HTR-8/SVneo (cell line): ENCODE measurements at regions not wholly inside any gene's neighbourhood (a gene's known extent, or its start where the extent isn't known, plus 50 kb on each side); places are given as distances from the start of the nearest gene placed in this dataset.
"Not testable (repeated sequence)": the region's sequence is repeated elsewhere in the genome, so short reads cannot be mapped to it uniquely, and the experiment has no call there.

Experiments
- DNase-seq: peaks from one replicate; pipeline ENCODE4 v3.0.0; 2011; ENCODE audit warnings: low spot score, mixed read lengths; ENCODE audit not compliant: insufficient read length
- FAIRE-seq: peaks from 2 replicates; lab custom pipeline; 2011; peaks lifted over from hg19 to GRCh38; lab: Jason Lieb, UNC

GRCh38 chr4:132076829-132077228, 1072.3 kb upstream of the PCDH10 start:
- DNase-seq, result no peak
- no peak for FAIRE-seq

GRCh38 chr4:132085105-132085504, 1064.0 kb upstream of the PCDH10 start:
- no peak for FAIRE-seq
- no peak for DNase-seq

GRCh38 chr4:132094017-132094416, 1055.1 kb upstream of the PCDH10 start:
- FAIRE-seq, result no peak

GRCh38 chr4:132097041-132097440, 1052.1 kb upstream of the PCDH10 start:
- DNase-seq (no peak), FAIRE-seq (no peak)

More at GRCh38 chr4:132094017-132094416, 1055.1 kb upstream of the PCDH10 start:
- DNase-seq, result no peak

GRCh38 chr4:132101526-132101925, 1047.6 kb upstream of the PCDH10 start:
- DNase-seq, result no peak
- FAIRE-seq, result no peak

GRCh38 chr4:132108784-132109183, 1040.3 kb upstream of the PCDH10 start:
- DNase-seq (peak; percentile 3), FAIRE-seq (no peak)

GRCh38 chr4:132114885-132115284, 1034.2 kb upstream of the PCDH10 start:
- DNase-seq (no peak), FAIRE-seq (no peak)

GRCh38 chr4:132122741-132123140, 1026.4 kb upstream of the PCDH10 start:
- not testable (repeated sequence) for FAIRE-seq, DNase-seq

GRCh38 chr4:132123870-132124623, 1025.0 kb upstream of the PCDH10 start:
- no peak for FAIRE-seq
- DNase-seq, result no peak

GRCh38 chr4:132124624-132124974, 1024.5 kb upstream of the PCDH10 start:
- DNase-seq, result no peak
- FAIRE-seq, result no peak

- FAIRE-seq, result no peak
- no peak for DNase-seq
Measured at GRCh38 chr4:132125131-132125530, 1024.0 kb upstream of the PCDH10 start.

- DNase-seq (no peak), FAIRE-seq (no peak)
Measured at GRCh38 chr4:132132433-132132832, 1016.7 kb upstream of the PCDH10 start.

- DNase-seq (no peak), FAIRE-seq (no peak)
Measured at GRCh38 chr4:132169660-132170059, 979.4 kb upstream of the PCDH10 start.

GRCh38 chr4:132180020-132180427, 969.1 kb upstream of the PCDH10 start:
- FAIRE-seq, result no peak
- DNase-seq, result no peak

GRCh38 chr4:132195176-132195575, 953.9 kb upstream of the PCDH10 start:
- DNase-seq, result no peak
- no peak for FAIRE-seq

GRCh38 chr4:132203618-132204017, 945.5 kb upstream of the PCDH10 start:
- no peak for DNase-seq

GRCh38 chr4:132214519-132214918, 934.6 kb upstream of the PCDH10 start:
- no peak for DNase-seq
- no peak for FAIRE-seq

More at GRCh38 chr4:132203618-132204017, 945.5 kb upstream of the PCDH10 start:
- no peak for FAIRE-seq

- FAIRE-seq (no peak), DNase-seq (no peak)
Measured at GRCh38 chr4:132218406-132218805, 930.7 kb upstream of the PCDH10 start.

GRCh38 chr4:132227151-132227856, 921.8 kb upstream of the PCDH10 start:
- FAIRE-seq (peak; percentile 80), DNase-seq (no peak)

GRCh38 chr4:132227857-132228165, 921.3 kb upstream of the PCDH10 start:
- DNase-seq, FAIRE-seq: not testable (repeated sequence)

GRCh38 chr4:132228676-132229075, 920.4 kb upstream of the PCDH10 start:
- no peak for DNase-seq
- no peak for FAIRE-seq

GRCh38 chr4:132230025-132230424, 919.1 kb upstream of the PCDH10 start:
- FAIRE-seq, result no peak
- no peak for DNase-seq
